SK-N-SH treated with all-trans-retinoic acid at 6 μM for 48 hours (cell line): ENCODE measurements at regions not wholly inside any gene's neighbourhood (a gene's known extent, or its start where the extent isn't known, plus 50 kb on each side); places are given as distances from the start of the nearest gene placed in this dataset.

Experiments
- ATAC-seq: fragments of 200-7000 bp; cut with Tn5 transposase; 3 replicates; pipeline ENCODE4 v1.9.1; 2020; ENCODE audit warnings: mild to moderate bottlenecking, moderate library complexity
- ARNTL ChIP-seq: fragments of 450-650 bp; formaldehyde crosslinking; IDR thresholded peaks from 2 replicates; pipeline ENCODE4 v1.5.0; 2020; ENCODE audit warnings: low read depth, mild to moderate bottlenecking, moderate library complexity, borderline replicate concordance
- CREB5 ChIP-seq: fragments of 250-450 bp; sonication (Bioruptor Pico); IDR thresholded peaks from 2 replicates; pipeline ENCODE4 v1.5.1; 2020; ENCODE audit warnings: low read depth, mild to moderate bottlenecking, moderate library complexity
- CSDC2 ChIP-seq: fragments of 250-450 bp; sonication (Bioruptor Pico); IDR thresholded peaks from 2 replicates; pipeline ENCODE4 v1.5.0; 2020; ENCODE audit warnings: mild to moderate bottlenecking, moderate library complexity
- CSRNP3 ChIP-seq: fragments of 250-450 bp; sonication (Bioruptor Pico); IDR thresholded peaks from 2 replicates; pipeline ENCODE4 v1.5.1; 2021; ENCODE audit warnings: mild to moderate bottlenecking, moderate library complexity
- ESRRG ChIP-seq: fragments of 250-450 bp; sonication (Bioruptor Pico); IDR thresholded peaks from 2 replicates; pipeline ENCODE4 v1.6.1; 2021; ENCODE audit warnings: mild to moderate bottlenecking
- GLIS3 ChIP-seq: fragments of 250-450 bp; sonication (Bioruptor Pico); IDR thresholded peaks from 2 replicates; pipeline ENCODE4 v1.5.0; 2020; ENCODE audit warnings: mild to moderate bottlenecking, moderate library complexity
- ISL1 ChIP-seq: fragments of 250-450 bp; sonication (Bioruptor Pico); IDR thresholded peaks from 2 replicates; pipeline ENCODE4 v2.1.2; 2022; ENCODE audit warnings: mild to moderate bottlenecking, moderate library complexity
- OSR1 ChIP-seq: fragments of 250-450 bp; sonication (Bioruptor Pico); IDR thresholded peaks from 2 replicates; pipeline ENCODE4 v1.8.0; 2022; ENCODE audit warnings: moderate library complexity, mild to moderate bottlenecking, inconsistent platforms
- PATZ1 ChIP-seq: fragments of 250-450 bp; sonication (Bioruptor Pico); IDR thresholded peaks from 2 replicates; pipeline ENCODE4 v1.8.0; 2020; ENCODE audit warnings: mild to moderate bottlenecking, moderate library complexity, borderline replicate concordance
- POU6F1 ChIP-seq: fragments of 250-450 bp; sonication (Bioruptor Pico); IDR thresholded peaks from 2 replicates; pipeline ENCODE4 v1.8.0; 2021; ENCODE audit warnings: low read depth, mild to moderate bottlenecking, moderate library complexity, borderline replicate concordance
- PPARA ChIP-seq: fragments of 250-450 bp; sonication (Bioruptor Pico); IDR thresholded peaks from 2 replicates; pipeline ENCODE4 v1.5.0; 2020; ENCODE audit warnings: mild to moderate bottlenecking, borderline replicate concordance
- RARB ChIP-seq: fragments of 250-450 bp; sonication (Bioruptor Pico); IDR thresholded peaks from 2 replicates; pipeline ENCODE4 v1.8.0; 2021; ENCODE audit warnings: mild to moderate bottlenecking, moderate library complexity
- SNAI2 ChIP-seq: fragments of 250-450 bp; sonication (Bioruptor Pico); IDR thresholded peaks from 2 replicates; pipeline ENCODE4 v1.5.0; 2020; ENCODE audit warnings: mild to moderate bottlenecking, moderate library complexity
- TCF4 ChIP-seq: fragments of 250-450 bp; sonication (Bioruptor Pico); IDR thresholded peaks from 2 replicates; pipeline ENCODE4 v1.8.0; 2021; ENCODE audit warnings: mild to moderate bottlenecking, moderate library complexity, borderline replicate concordance
- TOX ChIP-seq: fragments of 250-450 bp; sonication (Bioruptor Pico); IDR thresholded peaks from 2 replicates; pipeline ENCODE4 v1.8.0; 2021; ENCODE audit warnings: mild to moderate bottlenecking, moderate library complexity, borderline replicate concordance
- TSHZ2 ChIP-seq: fragments of 250-450 bp; sonication (Bioruptor Pico); IDR thresholded peaks from 2 replicates; pipeline ENCODE4 v1.5.0; 2020; ENCODE audit warnings: mild to moderate bottlenecking, moderate library complexity
- ZC3H10 ChIP-seq: fragments of 250-450 bp; sonication (Bioruptor Pico); IDR thresholded peaks from 2 replicates; pipeline ENCODE4 v1.5.1; 2021; ENCODE audit warnings: mild to moderate bottlenecking, moderate library complexity
- ZFP3 ChIP-seq: fragments of 250-450 bp; sonication (Bioruptor Pico); IDR thresholded peaks from 2 replicates; pipeline ENCODE4 v1.5.0; 2020; ENCODE audit warnings: mild to moderate bottlenecking, moderate library complexity
- ZFP30 ChIP-seq: fragments of 450-650 bp; formaldehyde crosslinking; IDR thresholded peaks from 2 replicates; pipeline ENCODE4 v1.5.0; 2022; ENCODE audit warnings: mild to moderate bottlenecking, moderate library complexity
- ZNF565 ChIP-seq: fragments of 450-650 bp; formaldehyde crosslinking; conservative IDR thresholded peaks from 2 replicates; pipeline ENCODE4 v1.5.0; 2020; ENCODE audit warnings: low read depth, mild to moderate bottlenecking, moderate library complexity
- ZNF70 ChIP-seq: fragments of 450-650 bp; formaldehyde crosslinking; IDR thresholded peaks from 2 replicates; pipeline ENCODE4 v1.5.0; 2020; ENCODE audit warnings: mild to moderate bottlenecking, moderate library complexity
- ZNF8 ChIP-seq: fragments of 450-650 bp; formaldehyde crosslinking; IDR thresholded peaks from 2 replicates; pipeline ENCODE4 v1.5.0; 2020; ENCODE audit warnings: mild to moderate bottlenecking, moderate library complexity

GRCh38 chr4:128501239-128501638 is 213.6 kb upstream of the PGRMC2 start:
- no peak for ATAC-seq
- TF ChIP-seq ZNF8 (CRISPR knock-in tag) (no peak), ISL1 (no peak), ESRRG (CRISPR knock-in tag) (no peak), ZC3H10 (CRISPR knock-in tag) (no peak), POU6F1 (CRISPR knock-in tag) (no peak), GLIS3 (CRISPR knock-in tag) (no peak), ZNF565 (CRISPR knock-in tag) (no peak), OSR1 (CRISPR knock-in tag) (no peak), CSDC2 (CRISPR knock-in tag) (no peak), TSHZ2 (no peak), RARB (CRISPR knock-in tag) (no peak), ZNF70 (CRISPR knock-in tag) (no peak), ZFP3 (CRISPR knock-in tag) (no peak), ARNTL (CRISPR knock-in tag) (no peak), SNAI2 (CRISPR knock-in tag) (no peak)

GRCh38 chr4:128488055-128488705 is 200.6 kb upstream of the PGRMC2 start:
- TF ChIP-seq ESRRG (CRISPR knock-in tag) (no peak), CSRNP3 (CRISPR knock-in tag) (no peak), POU6F1 (CRISPR knock-in tag) (no peak), TSHZ2 (no peak), ARNTL (CRISPR knock-in tag) (no peak), TOX (no peak), SNAI2 (CRISPR knock-in tag) (no peak), OSR1 (CRISPR knock-in tag) (no peak), PATZ1 (no peak), TCF4 (CRISPR knock-in tag) (no peak), RARB (CRISPR knock-in tag) (no peak), ZNF70 (CRISPR knock-in tag) (no peak), ISL1 (no peak), PPARA (CRISPR knock-in tag) (no peak), ZFP3 (CRISPR knock-in tag) (no peak), ZNF565 (CRISPR knock-in tag) (no peak), ZFP30 (no peak), ZC3H10 (CRISPR knock-in tag) (no peak), CREB5 (no peak)
- ATAC-seq, result no peak
